ENCODE measurements at regions not wholly inside any gene's neighbourhood (a gene's known extent, or its start where the extent isn't known, plus 50 kb on each side); places are given as distances from the start of the nearest gene placed in this dataset.
"Not testable (repeated sequence)": the region's sequence is repeated elsewhere in the genome, so short reads cannot be mapped to it uniquely, and the experiment has no call there.

DNA sequence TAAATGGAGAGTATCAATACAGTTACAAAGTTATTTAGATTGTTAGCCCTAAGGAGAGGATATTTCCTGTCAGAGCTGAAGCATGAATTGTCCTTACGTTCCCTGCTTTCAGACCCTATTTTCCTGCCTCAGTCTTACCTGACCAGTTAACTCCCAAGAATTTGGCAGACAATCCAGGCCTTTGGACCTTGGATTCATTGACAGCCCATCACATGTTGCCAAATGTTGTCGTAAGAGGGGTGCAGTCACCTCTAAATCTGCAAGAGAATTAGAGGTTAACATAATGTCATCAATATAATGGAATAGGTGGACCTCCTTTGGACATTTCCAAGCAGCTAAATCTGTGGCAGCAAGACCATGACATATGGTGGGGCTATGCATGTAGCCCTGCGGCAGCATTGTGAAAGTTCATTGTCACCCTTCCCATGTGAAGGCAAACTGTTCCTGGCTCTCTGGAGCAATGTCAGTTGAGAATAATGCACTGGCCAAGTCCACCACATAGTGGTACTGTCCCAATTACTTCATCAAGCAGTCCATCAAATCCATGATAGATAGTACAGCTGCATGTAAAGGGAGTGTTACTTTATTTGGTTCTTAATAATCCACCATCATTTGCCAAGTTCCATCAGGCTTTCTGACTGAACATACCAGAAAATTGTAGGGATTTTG, 1137.0 kb upstream of the POU3F4 start:
- no peak for DNase-seq (ENCODE audit: low read depth)
- H3K4me3 ChIP-seq (ENCODE audit: low read depth, low read length) = no peak overlapping the region
- TF ChIP-seq, protein P1, sequence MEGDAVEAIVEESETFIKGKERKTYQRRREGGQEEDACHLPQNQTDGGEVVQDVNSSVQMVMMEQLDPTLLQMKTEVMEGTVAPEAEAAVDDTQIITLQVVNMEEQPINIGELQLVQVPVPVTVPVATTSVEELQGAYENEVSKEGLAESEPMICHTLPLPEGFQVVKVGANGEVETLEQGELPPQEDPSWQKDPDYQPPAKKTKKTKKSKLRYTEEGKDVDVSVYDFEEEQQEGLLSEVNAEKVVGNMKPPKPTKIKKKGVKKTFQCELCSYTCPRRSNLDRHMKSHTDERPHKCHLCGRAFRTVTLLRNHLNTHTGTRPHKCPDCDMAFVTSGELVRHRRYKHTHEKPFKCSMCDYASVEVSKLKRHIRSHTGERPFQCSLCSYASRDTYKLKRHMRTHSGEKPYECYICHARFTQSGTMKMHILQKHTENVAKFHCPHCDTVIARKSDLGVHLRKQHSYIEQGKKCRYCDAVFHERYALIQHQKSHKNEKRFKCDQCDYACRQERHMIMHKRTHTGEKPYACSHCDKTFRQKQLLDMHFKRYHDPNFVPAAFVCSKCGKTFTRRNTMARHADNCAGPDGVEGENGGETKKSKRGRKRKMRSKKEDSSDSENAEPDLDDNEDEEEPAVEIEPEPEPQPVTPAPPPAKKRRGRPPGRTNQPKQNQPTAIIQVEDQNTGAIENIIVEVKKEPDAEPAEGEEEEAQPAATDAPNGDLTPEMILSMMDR (IDR thresholded peaks at IDR 0.05; ENCODE audit: control insufficient read depth, extremely low read depth, insufficient read depth) = no peak

DNA sequence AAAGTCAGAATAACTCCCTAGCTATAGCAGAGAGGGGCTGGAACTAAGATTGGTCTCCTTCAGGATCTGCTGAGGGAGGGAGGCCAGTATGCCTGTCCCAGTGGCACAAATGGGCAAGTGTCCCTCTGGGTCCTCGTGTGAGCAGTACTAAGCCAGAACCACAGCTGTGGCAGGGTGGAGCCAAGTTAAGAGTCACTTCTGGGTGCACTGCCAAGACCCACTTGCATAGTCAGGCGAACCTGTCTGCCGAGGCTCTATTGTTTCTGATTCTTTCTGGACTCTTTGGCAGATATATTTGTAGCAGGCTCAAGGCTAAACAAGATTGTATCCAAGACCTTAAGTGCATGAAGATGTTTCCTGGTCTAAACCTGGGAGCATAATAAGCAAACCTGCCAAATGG, 1123.7 kb upstream of the POU3F4 start:
- DNase-seq (ENCODE audit: low read depth) = peak; percentile 79
- TF ChIP-seq, protein P1 (IDR thresholded peaks at IDR 0.05; ENCODE audit: control insufficient read depth, extremely low read depth, insufficient read depth) = no peak
- H3K4me3 ChIP-seq (ENCODE audit: low read depth, low read length) = no peak overlapping the region

DNA sequence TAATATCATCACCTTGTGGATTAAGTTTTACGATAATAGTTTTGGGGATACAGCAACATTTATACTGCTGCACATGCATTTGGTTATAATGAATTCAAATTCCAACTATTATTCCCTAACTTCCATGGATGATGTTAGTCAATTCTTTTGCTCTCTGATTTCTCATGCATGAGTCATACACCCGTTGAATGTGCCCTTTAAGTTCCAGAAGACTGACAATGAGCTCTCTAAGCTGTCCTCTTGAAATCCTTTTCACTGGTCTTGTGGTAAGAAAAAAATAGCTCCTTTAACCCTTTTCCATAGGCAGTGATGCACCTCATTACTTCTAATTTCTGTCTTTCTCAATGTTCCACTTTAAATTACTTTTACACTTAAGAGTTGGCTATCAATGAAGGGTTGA, 1095.2 kb upstream of the POU3F4 start:
- no peak for DNase-seq (ENCODE audit: low read depth)
- TF ChIP-seq, protein P1 (IDR thresholded peaks at IDR 0.05; ENCODE audit: control insufficient read depth, extremely low read depth, insufficient read depth) = no peak
- no peak overlapping the region for H3K4me3 ChIP-seq (ENCODE audit: low read depth, low read length)

DNA sequence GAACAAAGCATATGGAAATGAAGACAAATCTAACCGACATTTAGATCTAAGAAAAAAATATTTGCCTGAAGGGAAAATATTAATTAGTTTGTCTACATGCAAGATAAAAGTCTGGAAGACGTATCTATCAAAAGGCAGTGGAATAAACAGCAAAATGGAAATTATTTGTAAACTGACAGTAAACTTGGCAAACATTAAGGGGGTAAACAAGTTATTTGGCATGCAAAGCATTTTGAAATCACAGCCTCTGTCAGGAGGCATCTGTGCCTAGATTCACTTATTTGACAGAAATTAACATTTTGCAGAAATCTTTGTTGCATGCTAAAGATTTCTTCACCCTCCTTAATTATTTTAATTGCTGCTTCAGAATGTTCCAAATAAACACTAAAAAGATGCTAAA, 1065.8 kb upstream of the POU3F4 start:
- no peak for DNase-seq (ENCODE audit: low read depth)
- TF ChIP-seq, protein P1 (IDR thresholded peaks at IDR 0.05; ENCODE audit: control insufficient read depth, extremely low read depth, insufficient read depth) = no peak
- no peak overlapping the region for H3K4me3 ChIP-seq (ENCODE audit: low read depth, low read length)

DNA sequence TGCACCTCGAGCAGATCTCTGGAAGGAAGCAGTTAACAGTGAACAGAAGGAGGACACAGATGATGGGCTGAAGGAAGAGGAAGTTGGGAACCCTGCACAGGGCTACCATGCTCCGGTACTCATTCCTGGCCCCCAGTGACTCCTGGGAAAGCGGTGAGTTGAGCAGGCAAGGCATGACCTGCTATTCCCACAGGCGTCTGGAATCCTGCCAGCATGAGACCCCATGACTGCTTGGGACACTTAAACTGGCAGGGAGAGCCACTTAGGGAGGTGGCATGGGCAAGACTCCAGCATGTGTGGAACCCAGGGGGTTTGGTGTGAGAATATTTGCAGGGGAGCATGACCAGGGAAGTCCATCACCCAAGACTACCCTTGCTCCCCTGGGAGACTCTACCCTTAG, 1056.4 kb upstream of the POU3F4 start:
- no peak for DNase-seq (ENCODE audit: low read depth)
- H3K4me3 ChIP-seq (ENCODE audit: low read depth, low read length) = no peak overlapping the region
- TF ChIP-seq, protein P1 (IDR thresholded peaks at IDR 0.05; ENCODE audit: control insufficient read depth, extremely low read depth, insufficient read depth) = no peak

DNA sequence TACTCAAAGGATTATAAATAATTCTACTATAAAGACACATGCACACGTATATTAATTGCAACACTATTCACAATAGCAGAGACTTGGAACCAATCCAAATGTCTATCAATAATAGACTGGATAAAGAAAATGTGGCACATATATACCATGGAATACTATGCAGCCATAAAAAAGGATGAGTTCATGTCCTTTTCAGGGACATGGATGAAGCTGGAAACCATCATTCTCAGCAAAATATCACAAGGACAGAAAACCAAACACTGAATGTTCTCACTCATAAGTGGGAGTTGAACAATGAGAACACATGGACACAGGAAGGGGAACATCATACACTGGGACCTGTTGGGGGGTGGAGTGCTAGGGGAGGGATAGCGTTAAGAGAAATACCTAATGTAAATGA, 1052.2 kb upstream of the POU3F4 start:
- DNase-seq (ENCODE audit: low read depth); H3K4me3 ChIP-seq (ENCODE audit: low read depth, low read length): not testable (repeated sequence)

DNA sequence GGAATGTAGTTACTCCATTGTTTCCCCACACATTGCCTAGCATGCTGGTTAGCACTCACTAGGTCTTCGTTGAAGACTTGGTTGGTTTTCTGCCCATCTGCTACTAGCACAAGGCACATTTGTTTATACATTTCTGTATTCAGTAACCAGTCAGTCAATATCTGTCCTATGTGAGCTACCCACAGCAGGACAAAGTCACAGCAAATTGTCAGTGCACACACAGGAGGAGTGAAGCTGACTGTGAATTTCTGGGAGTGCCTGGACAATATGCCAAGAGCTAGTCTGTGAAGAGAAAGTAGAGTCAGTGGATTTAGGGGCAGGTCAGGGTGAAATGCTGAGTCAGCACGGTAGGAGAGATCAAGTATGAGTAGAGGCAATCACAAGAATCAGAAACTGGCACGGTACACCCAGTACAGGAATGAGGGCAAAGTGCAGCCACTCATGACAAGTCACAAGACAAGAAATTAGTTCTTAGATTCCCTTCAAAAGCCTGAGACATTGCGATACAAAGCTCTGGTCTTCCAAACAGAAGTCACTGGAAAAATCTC, 1049.8 kb upstream of the POU3F4 start:
- H3K4me3 ChIP-seq (ENCODE audit: low read depth, low read length) = no peak overlapping the region
- TF ChIP-seq, protein P1 (IDR thresholded peaks at IDR 0.05; ENCODE audit: control insufficient read depth, extremely low read depth, insufficient read depth) = no peak
- DNase-seq (ENCODE audit: low read depth) = no peak

Measured in LNCaP clone FGC (cell line).